Lower lobe of right lung (tissue), 2 donors: ENCODE measurements at regions not wholly inside any gene's neighbourhood (a gene's known extent, or its start where the extent isn't known, plus 50 kb on each side); places are given as distances from the start of the nearest gene placed in this dataset.

Source experiments
- ATAC-seq, 2 donors: fragments of 200-7000 bp; cut with Tn5 transposase; one replicate each; pipeline ENCODE4 v1.9.1; 2020 to 2022; ENCODE audit warnings: mild to moderate bottlenecking in 2 of 2, moderate library complexity in 2 of 2
- DNase-seq: peaks from one replicate; pipeline ENCODE4 v3.0.0-alpha.2; 2020
- H3K27ac ChIP-seq: fragments of 200-600 bp; one replicate; pipeline ENCODE4 v1.8.0; 2022
- H3K27me3 ChIP-seq: fragments of 200-600 bp; one replicate; pipeline ENCODE4 v1.8.0; 2022; ENCODE audit warnings: low read depth
- H3K36me3 ChIP-seq: fragments of 200-600 bp; one replicate; pipeline ENCODE4 v1.8.0; 2022; ENCODE audit warnings: mild to moderate bottlenecking
- H3K4me1 ChIP-seq: fragments of 200-600 bp; one replicate; pipeline ENCODE4 v1.8.0; 2022
- H3K4me3 ChIP-seq: fragments of 200-600 bp; one replicate; pipeline ENCODE4 v1.8.0; 2022; ENCODE audit warnings: mild to moderate bottlenecking
- H3K9me3 ChIP-seq: fragments of 200-600 bp; one replicate; pipeline ENCODE4 v1.8.0; 2022
- intact Hi-C: fragments of 100-400 bp; cut with DNase I; formaldehyde crosslinking; loops from one replicate; pipeline ENCODE4 v1.11.0; 2022
- TF ChIP-seq, protein P1 (sequence below): fragments of 200-600 bp; IDR thresholded peaks from one replicate; pipeline ENCODE4 v1.8.0; 2022; ENCODE audit warnings: antibody characterized with exemption, mild to moderate bottlenecking
- donor health status: DM: no; HTN: yes; CAD: no; lungs with severe emphysema.

DNA sequence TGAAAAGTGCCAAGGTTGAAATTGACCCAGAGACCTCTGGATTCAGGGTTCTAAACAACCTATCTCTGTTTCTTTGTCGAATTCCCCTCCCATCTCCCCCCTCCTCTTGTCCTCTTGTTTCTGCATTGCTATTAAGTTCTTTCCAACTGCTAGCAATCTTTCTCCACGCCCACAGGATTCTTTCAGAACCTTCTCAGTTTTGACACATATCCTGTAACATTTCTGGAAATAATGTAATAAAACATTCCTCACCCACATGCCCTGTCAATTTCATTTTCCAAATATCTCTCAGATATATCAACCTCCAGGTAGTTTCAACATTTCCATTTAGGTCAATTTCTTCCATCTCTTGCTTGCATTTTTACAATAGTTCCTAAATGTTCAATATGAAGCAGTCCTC lies 1105.9 kb downstream of the ARAP2 start:
- intact Hi-C loops: no loop called here
- no peak overlapping the region for H3K4me3 ChIP-seq
- no peaks in the 10 kb centered on the region for H3K4me1 ChIP-seq
- ATAC-seq (no peak), DNase-seq (no peak)
- TF ChIP-seq, protein P1, sequence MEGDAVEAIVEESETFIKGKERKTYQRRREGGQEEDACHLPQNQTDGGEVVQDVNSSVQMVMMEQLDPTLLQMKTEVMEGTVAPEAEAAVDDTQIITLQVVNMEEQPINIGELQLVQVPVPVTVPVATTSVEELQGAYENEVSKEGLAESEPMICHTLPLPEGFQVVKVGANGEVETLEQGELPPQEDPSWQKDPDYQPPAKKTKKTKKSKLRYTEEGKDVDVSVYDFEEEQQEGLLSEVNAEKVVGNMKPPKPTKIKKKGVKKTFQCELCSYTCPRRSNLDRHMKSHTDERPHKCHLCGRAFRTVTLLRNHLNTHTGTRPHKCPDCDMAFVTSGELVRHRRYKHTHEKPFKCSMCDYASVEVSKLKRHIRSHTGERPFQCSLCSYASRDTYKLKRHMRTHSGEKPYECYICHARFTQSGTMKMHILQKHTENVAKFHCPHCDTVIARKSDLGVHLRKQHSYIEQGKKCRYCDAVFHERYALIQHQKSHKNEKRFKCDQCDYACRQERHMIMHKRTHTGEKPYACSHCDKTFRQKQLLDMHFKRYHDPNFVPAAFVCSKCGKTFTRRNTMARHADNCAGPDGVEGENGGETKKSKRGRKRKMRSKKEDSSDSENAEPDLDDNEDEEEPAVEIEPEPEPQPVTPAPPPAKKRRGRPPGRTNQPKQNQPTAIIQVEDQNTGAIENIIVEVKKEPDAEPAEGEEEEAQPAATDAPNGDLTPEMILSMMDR: no peak
- no peaks in the 10 kb centered on the region for H3K27me3 ChIP-seq
- H3K36me3 ChIP-seq: no peaks in the 10 kb centered on the region
- H3K9me3 ChIP-seq: no peaks in the 10 kb centered on the region
- no peak overlapping the region for H3K27ac ChIP-seq

DNA sequence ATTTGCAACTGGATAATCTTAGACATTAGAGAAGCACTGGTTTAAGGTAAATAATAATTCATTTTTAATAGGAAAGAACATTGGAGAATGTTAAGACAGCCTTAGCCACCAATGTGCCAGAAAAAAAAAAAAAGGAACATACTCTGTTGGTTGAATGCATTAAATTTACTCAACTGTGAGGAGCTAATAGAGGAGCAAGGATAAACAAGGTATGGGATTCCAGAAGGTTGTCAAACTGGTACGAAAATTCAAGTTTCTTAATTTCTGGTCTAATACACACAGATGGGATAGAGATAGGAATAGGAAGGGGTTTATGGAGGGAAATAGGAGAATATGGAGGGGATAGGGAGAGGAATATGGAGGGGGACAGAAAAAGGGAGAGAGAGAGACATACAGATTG lies 1096.6 kb downstream of the ARAP2 start:
- H3K27ac ChIP-seq: no peak overlapping the region
- DNase-seq (no peak), ATAC-seq (no peak)
- intact Hi-C loops: no loop called here
- no peak overlapping the region for H3K4me3 ChIP-seq
- H3K4me1 ChIP-seq: no peaks in the 10 kb centered on the region
- H3K36me3 ChIP-seq: no peaks in the 10 kb centered on the region
- TF ChIP-seq, protein P1: no peak
- H3K9me3 ChIP-seq: no peaks in the 10 kb centered on the region
- no peaks in the 10 kb centered on the region for H3K27me3 ChIP-seq

DNA sequence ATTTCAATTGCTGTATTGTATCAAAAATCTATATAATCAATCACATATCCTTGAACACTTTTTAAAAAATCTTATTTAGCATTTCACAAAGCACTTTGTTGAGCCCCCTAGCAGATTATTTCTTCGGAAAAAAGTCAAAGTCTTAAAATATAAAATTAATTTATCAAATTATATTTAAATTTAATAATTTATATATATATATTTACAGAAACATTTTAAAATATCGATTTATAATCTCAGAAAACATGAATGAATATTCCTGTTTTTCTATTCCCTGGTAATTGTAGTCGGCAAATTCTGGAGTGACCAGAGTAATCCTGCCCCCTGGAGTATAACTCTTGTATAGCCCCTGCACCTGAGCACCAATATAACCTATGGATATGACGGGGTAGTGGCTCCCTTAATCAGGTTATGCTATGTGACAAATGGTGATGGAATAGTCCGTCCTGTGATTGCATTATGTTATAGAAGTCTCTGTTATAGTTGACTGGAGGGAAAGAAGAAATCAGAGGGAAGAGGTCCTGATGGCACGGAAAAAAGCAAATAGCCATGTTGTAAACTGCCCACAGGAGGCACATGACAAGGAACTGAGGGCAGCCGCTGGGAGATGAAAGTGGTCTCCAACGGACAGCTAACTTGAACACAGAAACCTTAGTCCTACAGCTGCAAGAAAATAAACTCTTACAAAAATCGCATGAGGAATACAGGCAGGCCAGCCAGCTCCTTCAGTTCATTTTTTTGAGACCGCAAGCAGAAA lies 1092.3 kb downstream of the ARAP2 start:
- Histone ChIP-seq H3K4me1 (no peaks in the 10 kb centered on the region), H3K27me3 (no peaks in the 10 kb centered on the region), H3K36me3 (no peaks in the 10 kb centered on the region), H3K9me3 (no peaks in the 10 kb centered on the region), H3K4me3 (no peak overlapping the region), H3K27ac (no peak overlapping the region)
- TF ChIP-seq, protein P1: no peak
- ATAC-seq (no peak), DNase-seq (no peak)
- intact Hi-C loops: no loop called here

DNA sequence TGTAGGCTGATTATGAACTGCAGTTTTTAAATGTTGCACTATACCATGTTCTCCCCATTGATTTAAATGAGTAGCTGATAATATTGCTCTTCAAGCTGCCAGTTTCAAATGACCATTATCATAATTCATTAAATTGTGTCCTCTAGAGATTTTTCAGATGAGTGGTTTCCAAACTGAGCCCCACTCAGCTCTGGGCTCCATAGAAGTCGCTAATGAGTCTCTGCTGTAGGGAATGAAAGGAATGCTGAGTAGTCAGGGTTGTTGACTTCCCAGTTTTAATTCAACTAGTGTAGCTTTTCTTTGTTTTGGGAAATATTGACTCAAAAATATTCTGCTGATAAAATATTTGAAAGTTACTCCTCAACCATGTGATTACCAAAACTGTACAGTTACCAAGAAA lies 1081.1 kb downstream of the ARAP2 start:
- Histone ChIP-seq H3K4me1 (no peaks in the 10 kb centered on the region), H3K27me3 (no peaks in the 10 kb centered on the region), H3K9me3 (no peaks in the 10 kb centered on the region), H3K27ac (no peak overlapping the region), H3K4me3 (no peak overlapping the region), H3K36me3 (no peaks in the 10 kb centered on the region)
- intact Hi-C loops: no loop called here
- TF ChIP-seq, protein P1: no peak
- ATAC-seq (no peak), DNase-seq (no peak)

DNA sequence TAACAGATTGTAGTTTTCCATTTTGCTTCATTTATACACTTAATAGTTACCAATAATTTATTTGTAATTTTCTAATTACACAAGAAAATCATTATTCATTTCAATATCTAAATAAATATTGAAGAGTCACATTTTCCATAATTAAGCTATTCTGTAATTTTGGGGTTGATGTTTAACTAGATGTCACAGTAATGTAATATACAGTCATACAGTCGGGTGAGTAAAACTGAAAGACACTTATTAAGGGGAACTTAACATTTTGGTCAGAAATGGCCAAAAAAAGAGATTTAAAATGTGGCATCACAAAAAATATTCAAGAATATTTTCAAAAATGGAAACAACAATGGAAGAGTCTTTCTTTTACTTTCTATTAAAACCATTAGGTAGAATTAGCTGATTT lies 1080.3 kb downstream of the ARAP2 start:
- ATAC-seq (no peak), DNase-seq (no peak)
- Histone ChIP-seq H3K36me3 (no peaks in the 10 kb centered on the region), H3K9me3 (no peaks in the 10 kb centered on the region), H3K4me3 (no peak overlapping the region), H3K4me1 (no peaks in the 10 kb centered on the region), H3K27me3 (no peaks in the 10 kb centered on the region), H3K27ac (no peak overlapping the region)
- intact Hi-C loops: no loop called here
- TF ChIP-seq, protein P1: no peak
